HEK293T (cell line): ENCODE measurements at regions not wholly inside any gene's neighbourhood (a gene's known extent, or its start where the extent isn't known, plus 50 kb on each side); places are given as distances from the start of the nearest gene placed in this dataset.

Source experiments
- ARNT ChIP-seq: fragments of 450-650 bp; IDR thresholded peaks from 2 replicates; pipeline ENCODE4 v1.6.1; 2017; ENCODE audit warnings: mild to moderate bottlenecking
- BHLHE40 ChIP-seq: fragments of 450-650 bp; IDR thresholded peaks from 2 replicates; pipeline ENCODE4 v1.6.1; 2016; ENCODE audit warnings: mild to moderate bottlenecking, moderate library complexity, borderline replicate concordance
- ELF4 ChIP-seq: fragments of 450-650 bp; IDR thresholded peaks from 2 replicates; pipeline ENCODE4 v1.6.1; 2017; ENCODE audit warnings: antibody characterized with exemption
- FOXA1 ChIP-seq: fragments of 450-650 bp; IDR thresholded peaks from 2 replicates; pipeline ENCODE4 v1.6.1; 2016; ENCODE audit warnings: mild to moderate bottlenecking
- FOXK2 ChIP-seq: fragments of 450-650 bp; IDR thresholded peaks from 2 replicates; pipeline ENCODE4 v1.6.1; 2016; ENCODE audit warnings: mild to moderate bottlenecking
- NFRKB ChIP-seq: fragments of 450-650 bp; IDR thresholded peaks from 2 replicates; pipeline ENCODE4 v1.6.1; 2016; ENCODE audit warnings: mild to moderate bottlenecking, moderate library complexity
- SP1 ChIP-seq: fragments of 450-650 bp; IDR thresholded peaks from 2 replicates; pipeline ENCODE4 v1.6.1; 2017
- SUZ12 ChIP-seq: fragments of 450-650 bp; IDR thresholded peaks from 2 replicates; pipeline ENCODE4 v1.6.1; 2016; ENCODE audit warnings: mild to moderate bottlenecking
- TARDBP ChIP-seq: fragments of 450-650 bp; IDR thresholded peaks from 2 replicates; pipeline ENCODE4 v1.6.1; 2016
- ZNF384 ChIP-seq: fragments of 450-650 bp; IDR thresholded peaks from 2 replicates; pipeline ENCODE4 v1.6.1; 2016

DNA sequence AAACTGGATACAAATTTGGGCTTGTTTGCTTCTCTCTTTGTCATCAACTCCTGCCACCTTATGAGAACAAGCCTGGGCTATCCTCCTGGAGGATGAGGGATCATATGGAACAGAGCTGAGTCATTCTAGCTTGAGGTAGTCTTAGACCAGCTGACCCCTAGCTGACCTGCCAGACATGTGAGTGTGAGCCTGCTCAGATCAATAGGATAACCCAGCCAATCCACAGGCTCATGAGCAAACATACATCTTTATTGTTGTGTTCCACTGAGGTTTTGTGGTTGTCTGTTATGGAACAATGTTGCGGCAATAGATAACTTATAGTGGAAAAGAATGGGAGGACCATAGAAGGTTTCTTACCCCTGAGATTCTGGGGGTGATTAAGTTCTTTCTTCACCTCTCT is 54.5 kb upstream of the FAM180A start:
- TF ChIP-seq FOXK2 (no peak), ARNT (no peak), BHLHE40 (no peak), FOXA1 (no peak), SUZ12 (no peak), ELF4 (no peak), TARDBP (no peak), NFRKB (no peak), ZNF384 (no peak), SP1 (no peak)
